Upper lobe of left lung (tissue), 6 donors: ENCODE measurements at regions not wholly inside any gene's neighbourhood (a gene's known extent, or its start where the extent isn't known, plus 50 kb on each side); places are given as distances from the start of the nearest gene placed in this dataset.

ENCODE experiments used
- ATAC-seq, 2 donors: fragments of 200-7000 bp; cut with Tn5 transposase; one replicate each; pipeline ENCODE4 v1.9.1; 2022; ENCODE audit warnings: mild to moderate bottlenecking in 2 of 2, moderate library complexity in 2 of 2; ENCODE audit not compliant: low FRiP score in 2 of 2
- DNase-seq, 2 donors: peaks; one replicate each; pipeline ENCODE4 v3.0.0-alpha.2; 2019 to 2020
- H3K27ac ChIP-seq, 4 donors: fragments of 200-600 bp; sonication (generic); one replicate each; pipeline ENCODE4 v1.5.1; 2016 to 2019
- H3K27me3 ChIP-seq, 4 donors: fragments of 200-600 bp; sonication (generic); one replicate each; pipeline ENCODE4 v1.5.1; 2017 to 2019
- H3K36me3 ChIP-seq, 4 donors: fragments of 200-600 bp; sonication (generic); one replicate each; pipeline ENCODE4 v1.5.1; 2016 to 2019
- H3K4me1 ChIP-seq, 4 donors: fragments of 200-600 bp; sonication (generic); one replicate each; pipeline ENCODE4 v1.5.1; 2018 to 2019
- H3K4me3 ChIP-seq, 4 donors: fragments of 200-600 bp; sonication (generic); one replicate each; pipeline ENCODE4 v1.5.1; 2017 to 2019; ENCODE audit warnings: mild to moderate bottlenecking in 2 of 4, moderate library complexity in 1 of 4
- H3K9me3 ChIP-seq, 4 donors: fragments of 200-600 bp; sonication (generic); one replicate each; pipeline ENCODE4 v1.5.1; 2018 to 2019
- EP300 ChIP-seq, 4 donors: sonication (generic); formaldehyde crosslinking; IDR thresholded peaks; one replicate each; pipeline ENCODE4 v1.5.1; 2017; ENCODE audit warnings: antibody characterized with exemption in 4 of 4, control low read depth in 2 of 4
- POLR2A ChIP-seq, 4 donors: fragments of 450-650 bp; IDR thresholded peaks; one replicate each; pipeline ENCODE4 v1.5.1; 2016 to 2017; ENCODE audit warnings: antibody characterized with exemption in 4 of 4, mild to moderate bottlenecking in 2 of 4
- POLR2AphosphoS5 ChIP-seq, 2 donors: sonication (generic); formaldehyde crosslinking; IDR thresholded peaks; one replicate each; pipeline ENCODE4 v1.5.1; 2017; ENCODE audit warnings: antibody characterized with exemption in 2 of 2
- WGBS, 2 donors: methylation state at CpG; one replicate each; pipeline ENCODE4 v1.1.5; 2017 to 2018; 5-methylcytosine and 5-hydroxymethylcytosine counted together
- TF ChIP-seq, protein P1 (sequence below), 6 experiments: fragments of 450-650 bp in 4 of 6; fragments of 200-600 bp in 2 of 6; sonication (generic) in 2 of 6; IDR thresholded peaks; one replicate each; pipeline ENCODE4 v1.5.1; 2016 to 2019; ENCODE audit warnings: antibody characterized with exemption in 6 of 6
- donor health status: DM: no; HTN: no; CAD: no; lungs with moderate emphysema.
- donor health status: DM: no; HTN: yes; CAD: no; lungs with severe emphysema.

DNA sequence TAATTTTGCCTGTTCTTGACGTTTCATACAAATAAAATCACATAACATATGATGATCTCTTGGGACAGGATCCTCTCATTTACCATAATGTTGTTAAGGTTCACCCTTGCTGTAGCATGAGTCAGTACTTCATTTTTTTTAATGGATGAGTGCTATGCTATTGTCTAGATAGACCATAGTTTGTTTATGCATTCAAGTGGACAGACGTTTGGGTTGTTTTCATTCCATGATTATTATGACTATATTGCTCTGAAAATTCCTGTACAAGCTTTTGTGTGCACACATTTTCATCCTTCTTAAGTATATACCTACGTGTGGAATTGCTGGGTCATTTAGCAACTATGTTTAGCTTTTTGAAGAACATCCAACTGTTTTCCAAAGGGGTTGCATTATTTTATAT lies 325.6 kb upstream of the TMEM132C start:
- Histone ChIP-seq H3K9me3 (no peaks in the 10 kb centered on the region), H3K27ac (no peak overlapping the region), H3K36me3 (no peaks in the 10 kb centered on the region), H3K4me3 (no peak overlapping the region), H3K27me3 (no peaks in the 10 kb centered on the region), H3K4me1 (no peaks in the 10 kb centered on the region)
- ATAC-seq, result no peak
- 49 to 64% methylated on average over 3 of the region's 3 CpGs for WGBS, 2 donors
- no peak for DNase-seq
- no peak for TF ChIP-seq EP300 (IDR thresholded peaks at IDR 0.05)
- TF ChIP-seq, protein P1, sequence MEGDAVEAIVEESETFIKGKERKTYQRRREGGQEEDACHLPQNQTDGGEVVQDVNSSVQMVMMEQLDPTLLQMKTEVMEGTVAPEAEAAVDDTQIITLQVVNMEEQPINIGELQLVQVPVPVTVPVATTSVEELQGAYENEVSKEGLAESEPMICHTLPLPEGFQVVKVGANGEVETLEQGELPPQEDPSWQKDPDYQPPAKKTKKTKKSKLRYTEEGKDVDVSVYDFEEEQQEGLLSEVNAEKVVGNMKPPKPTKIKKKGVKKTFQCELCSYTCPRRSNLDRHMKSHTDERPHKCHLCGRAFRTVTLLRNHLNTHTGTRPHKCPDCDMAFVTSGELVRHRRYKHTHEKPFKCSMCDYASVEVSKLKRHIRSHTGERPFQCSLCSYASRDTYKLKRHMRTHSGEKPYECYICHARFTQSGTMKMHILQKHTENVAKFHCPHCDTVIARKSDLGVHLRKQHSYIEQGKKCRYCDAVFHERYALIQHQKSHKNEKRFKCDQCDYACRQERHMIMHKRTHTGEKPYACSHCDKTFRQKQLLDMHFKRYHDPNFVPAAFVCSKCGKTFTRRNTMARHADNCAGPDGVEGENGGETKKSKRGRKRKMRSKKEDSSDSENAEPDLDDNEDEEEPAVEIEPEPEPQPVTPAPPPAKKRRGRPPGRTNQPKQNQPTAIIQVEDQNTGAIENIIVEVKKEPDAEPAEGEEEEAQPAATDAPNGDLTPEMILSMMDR (IDR thresholded peaks at IDR 0.05), result no peak
- no peak for TF ChIP-seq POLR2AphosphoS5 (IDR thresholded peaks at IDR 0.05)
- no peak for TF ChIP-seq POLR2A (IDR thresholded peaks at IDR 0.05)

- no peak for DNase-seq
- Histone ChIP-seq H3K4me3 (no peak overlapping the region), H3K36me3 (no peaks in the 10 kb centered on the region), H3K27me3 (no peaks in the 10 kb centered on the region), H3K4me1 (no peaks in the 10 kb centered on the region), H3K27ac (no peak overlapping the region), H3K9me3 (no peaks in the 10 kb centered on the region)
- 70 to 78% methylated on average over 2 to 3 of the region's 3 CpGs for WGBS, 2 donors
- no peak for ATAC-seq
- no peak for TF ChIP-seq EP300 (IDR thresholded peaks at IDR 0.05)
- TF ChIP-seq, protein P1 (IDR thresholded peaks at IDR 0.05), result no peak
- TF ChIP-seq POLR2AphosphoS5 (IDR thresholded peaks at IDR 0.05), result no peak
- no peak for TF ChIP-seq POLR2A (IDR thresholded peaks at IDR 0.05)
Measured at GRCh38 chr12:127942981-127943380, 324.0 kb upstream of the TMEM132C start.

- TF ChIP-seq POLR2A (IDR thresholded peaks at IDR 0.05) (no peak), POLR2AphosphoS5 (IDR thresholded peaks at IDR 0.05) (no peak), EP300 (IDR thresholded peaks at IDR 0.05) (no peak)
- TF ChIP-seq, protein P1 (IDR thresholded peaks at IDR 0.05), result no peak
- Histone ChIP-seq H3K36me3 (no peaks in the 10 kb centered on the region), H3K4me3 (no peak overlapping the region), H3K4me1 (no peaks in the 10 kb centered on the region), H3K27me3 (no peaks in the 10 kb centered on the region), H3K9me3 (no peaks in the 10 kb centered on the region), H3K27ac (no peak overlapping the region)
- no peak for ATAC-seq
- DNase-seq, result no peak
- 63 to 71% methylated on average over 10 of the region's 10 CpGs for WGBS, 2 donors
Measured at GRCh38 chr12:127943481-127944210, 323.3 kb upstream of the TMEM132C start.

- Histone ChIP-seq H3K27me3 (no peaks in the 10 kb centered on the region), H3K27ac (no peak overlapping the region), H3K36me3 (no peaks in the 10 kb centered on the region), H3K9me3 (no peaks in the 10 kb centered on the region), H3K4me1 (no peaks in the 10 kb centered on the region), H3K4me3 (no peak overlapping the region)
- DNase-seq, result no peak
- 84% methylated on average over 9 of the region's 9 CpGs for WGBS, 2 donors
- TF ChIP-seq POLR2AphosphoS5 (IDR thresholded peaks at IDR 0.05), result no peak
- TF ChIP-seq EP300 (IDR thresholded peaks at IDR 0.05), result no peak
- TF ChIP-seq, protein P1 (IDR thresholded peaks at IDR 0.05), result no peak
- no peak for TF ChIP-seq POLR2A (IDR thresholded peaks at IDR 0.05)
- no peak for ATAC-seq
Measured at GRCh38 chr12:127944211-127944899, 322.6 kb upstream of the TMEM132C start.
